UCSD-AML1 (cell line): ENCODE measurements at regions not wholly inside any gene's neighbourhood (a gene's known extent, or its start where the extent isn't known, plus 50 kb on each side); places are given as distances from the start of the nearest gene placed in this dataset.
"Not testable (repeated sequence)": the region's sequence is repeated elsewhere in the genome, so short reads cannot be mapped to it uniquely, and the experiment has no call there.

Source experiments
- DNase-seq: peaks from one replicate; lab custom pipeline; 2025; ENCODE audit not compliant: unreplicated experiment; lab: John Stamatoyannopoulos, UW

DNA sequence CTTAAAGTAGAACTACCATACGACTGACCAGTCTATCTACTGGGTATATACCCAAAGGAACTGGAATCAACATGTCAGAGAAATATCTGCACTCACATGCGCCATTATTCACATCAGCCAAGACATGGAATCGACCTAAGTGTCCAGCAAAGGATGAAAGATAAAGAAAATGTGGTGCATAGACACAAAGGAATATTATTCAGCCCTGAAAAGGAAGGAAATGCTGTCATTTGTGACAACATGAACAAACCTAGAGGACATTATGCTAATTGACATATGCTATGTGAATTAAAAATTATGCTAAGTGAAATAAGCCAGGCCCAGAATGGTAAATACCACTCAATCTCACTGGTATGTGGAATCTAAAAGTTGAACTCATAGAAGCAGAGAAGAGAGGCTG is 123.7 kb downstream of the KLF6 start:
- no peak for DNase-seq

DNA sequence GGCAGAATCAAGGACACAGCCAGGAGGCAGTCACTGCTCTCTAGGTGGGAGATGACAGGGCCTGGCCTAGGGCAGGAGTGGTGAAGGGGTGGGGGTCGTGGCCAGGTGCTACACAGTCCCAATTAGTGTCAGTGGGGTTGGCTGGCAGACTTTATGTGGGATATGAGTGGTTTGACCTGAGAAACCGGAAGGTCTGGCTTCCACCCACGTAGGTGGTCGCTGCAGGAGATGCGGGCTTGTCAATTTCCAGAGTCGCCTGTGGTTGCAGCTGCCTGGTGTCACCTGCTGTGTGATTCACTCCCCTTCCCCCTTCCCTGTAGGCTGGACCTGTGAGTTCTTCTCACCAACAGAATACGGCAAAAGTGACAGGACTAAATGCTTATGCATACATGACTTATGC is 124.3 kb downstream of the KLF6 start:
- no peak for DNase-seq

DNA sequence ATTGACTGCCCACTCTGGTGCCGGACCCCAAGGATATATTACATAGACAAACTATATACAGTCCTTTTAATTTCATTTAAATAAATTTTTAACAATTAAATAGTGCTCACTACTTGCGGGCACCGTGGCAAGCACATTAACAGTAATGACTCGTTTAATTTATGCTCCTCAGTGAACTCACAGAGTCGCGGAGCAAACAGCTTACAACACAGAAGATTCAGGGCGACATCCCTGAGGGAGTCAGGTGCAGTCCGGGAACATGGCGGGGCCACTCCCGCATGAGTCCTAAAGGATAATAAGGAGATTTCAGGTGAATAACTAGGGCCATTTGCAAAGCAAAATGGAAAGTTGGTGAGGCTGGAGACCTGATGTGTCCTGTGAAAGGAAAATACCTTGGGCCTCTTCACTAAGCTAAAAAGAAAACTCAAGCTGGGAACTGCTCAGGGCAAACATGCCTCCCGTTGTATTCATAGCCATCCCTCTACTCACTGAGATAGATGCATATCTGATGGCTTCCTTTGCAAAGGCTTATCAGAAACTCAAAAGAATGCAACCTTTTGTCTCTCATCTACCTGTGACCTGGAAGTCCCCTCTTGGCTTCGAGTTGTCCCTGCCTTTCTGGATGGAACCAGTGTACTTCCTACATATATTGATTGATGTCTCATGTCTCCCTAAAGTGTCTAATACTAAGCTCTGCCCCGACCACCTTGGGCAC is 125.6 kb downstream of the KLF6 start:
- DNase-seq: no peak

DNA sequence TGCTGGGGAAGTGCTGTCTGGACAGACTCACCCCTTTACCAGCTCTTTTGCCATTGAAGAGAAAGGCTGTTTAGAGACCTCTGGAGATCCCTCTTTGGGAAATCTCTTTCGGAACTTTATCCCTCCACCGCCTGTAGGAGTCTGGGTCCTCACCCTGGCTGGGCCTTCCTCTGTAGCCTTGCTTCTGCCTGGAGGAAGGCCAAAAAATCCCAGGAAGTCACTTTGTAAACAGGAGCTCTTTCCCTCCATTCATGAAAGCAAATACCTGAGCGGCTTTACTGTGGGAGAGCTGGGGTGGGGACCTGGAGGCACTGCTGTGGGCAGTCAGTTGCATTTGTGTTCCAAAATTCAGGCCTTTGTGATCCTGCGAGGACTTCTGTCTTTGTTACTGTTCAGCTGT is 126.2 kb downstream of the KLF6 start:
- no peak for DNase-seq

DNA sequence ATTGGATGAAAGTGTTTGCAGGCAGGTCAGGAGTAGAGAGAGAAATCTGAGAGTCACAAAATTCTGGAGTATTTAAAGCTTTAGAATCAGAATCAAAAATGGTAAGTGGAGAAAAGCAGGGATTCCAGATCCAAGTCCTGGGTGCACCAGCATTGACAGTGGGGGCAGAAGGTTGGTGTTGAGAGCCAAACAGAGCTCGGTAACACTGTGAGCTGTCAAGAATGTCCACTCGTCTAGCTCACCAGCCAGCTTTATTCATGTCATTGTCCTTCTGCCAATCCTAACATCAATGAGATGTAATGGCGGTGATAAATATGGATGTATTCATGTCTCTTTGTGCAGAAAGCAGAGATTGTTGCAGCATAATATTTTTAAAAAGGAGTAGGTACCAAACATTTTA is 128.8 kb downstream of the KLF6 start:
- DNase-seq: no peak

DNA sequence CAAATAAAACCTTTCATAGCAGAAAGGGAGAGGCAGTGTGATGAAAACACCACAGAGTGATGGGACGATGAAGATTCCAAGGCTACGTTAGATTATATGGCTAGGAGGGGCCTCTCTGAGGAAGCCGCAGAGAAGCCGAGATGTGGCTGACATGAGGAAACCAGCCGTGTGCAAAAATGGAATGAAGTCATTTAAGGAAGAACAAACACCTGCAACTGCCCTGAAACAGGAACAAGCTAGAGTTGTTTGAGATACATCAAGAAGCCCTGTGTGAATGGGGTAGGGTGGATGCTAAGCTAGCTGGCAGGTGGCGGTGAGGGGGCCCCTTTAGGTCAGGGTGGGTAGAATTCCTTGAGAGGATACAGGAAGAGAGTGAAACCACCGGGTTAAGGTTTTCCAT is 129.5 kb downstream of the KLF6 start:
- DNase-seq: no peak

DNA sequence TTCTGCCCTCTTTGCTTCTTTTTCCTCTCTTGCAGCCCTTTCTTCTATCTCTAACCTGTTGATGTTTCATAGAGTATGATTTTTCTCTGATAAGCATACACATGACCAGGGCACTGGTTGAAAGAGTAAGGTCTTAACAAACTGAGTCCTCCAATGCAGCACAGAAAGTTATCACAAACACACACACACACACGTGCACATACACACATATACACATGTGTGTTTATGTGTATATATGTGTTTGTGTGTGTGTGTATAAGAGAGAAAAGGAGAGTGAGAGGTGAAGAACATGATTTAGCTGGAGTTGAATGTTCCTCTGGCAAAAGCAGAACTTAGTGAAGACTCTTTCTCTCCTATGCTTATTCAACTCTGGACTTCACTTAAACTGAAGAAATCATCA is 130.0 kb downstream of the KLF6 start:
- DNase-seq: no peak

DNA sequence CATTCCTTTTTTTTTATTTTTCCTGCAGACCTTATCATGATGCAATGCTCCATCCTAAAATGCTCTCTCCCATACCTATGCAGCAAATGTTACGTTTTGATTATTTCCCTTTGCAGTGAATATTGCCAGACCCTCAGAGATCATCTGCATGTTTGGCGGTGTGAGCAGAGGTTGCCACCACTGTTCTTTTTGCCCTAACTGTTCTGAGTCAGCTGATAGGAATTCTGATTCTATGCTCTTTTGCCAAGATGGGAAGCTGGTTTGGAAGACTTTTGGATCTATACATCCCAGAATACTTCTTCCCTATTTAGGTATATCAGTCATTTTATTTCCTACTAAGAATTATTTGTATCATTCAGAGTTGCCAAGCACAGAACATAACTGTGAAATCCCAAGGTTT is 130.5 kb downstream of the KLF6 start:
- DNase-seq: no peak

DNA sequence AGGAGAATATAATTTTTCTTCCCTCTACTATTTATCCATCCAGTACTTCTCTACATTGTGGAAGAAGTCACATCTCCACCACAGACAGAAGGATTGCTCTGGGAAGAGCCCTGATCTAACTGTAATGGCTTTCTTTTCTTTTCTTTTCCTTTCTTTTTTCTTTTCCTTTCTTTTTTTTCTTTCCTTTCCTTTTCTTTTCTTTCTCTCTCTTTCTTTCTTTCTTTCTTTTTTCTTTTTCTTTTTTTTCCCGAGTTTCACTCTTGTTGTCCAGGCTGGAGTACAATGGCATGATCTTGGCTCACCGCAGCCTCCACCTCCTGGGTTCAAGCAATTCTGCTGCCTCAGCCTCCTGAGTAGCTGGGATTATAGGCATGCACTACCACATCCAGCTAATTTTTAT is 131.7 kb downstream of the KLF6 start:
- not testable (repeated sequence) for DNase-seq

DNA sequence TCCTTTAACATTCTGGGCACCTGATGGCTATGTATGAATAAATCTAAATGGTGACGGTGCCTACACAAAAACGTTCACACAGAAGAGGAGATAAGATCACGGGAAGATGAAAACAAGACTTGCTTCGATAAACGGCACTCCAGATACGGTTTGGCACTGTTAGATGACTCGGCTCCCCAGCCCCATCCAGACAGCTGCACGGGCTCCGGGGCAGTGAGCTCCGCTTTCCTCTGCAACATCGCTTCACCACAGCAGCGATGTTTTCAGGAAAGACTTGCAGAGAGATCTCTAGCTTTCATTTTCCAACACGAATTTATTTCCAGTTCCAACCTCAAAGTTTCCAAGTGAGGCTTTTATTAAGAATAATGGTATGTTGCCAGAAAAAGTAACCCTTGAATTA is 132.1 kb downstream of the KLF6 start:
- DNase-seq: no peak

DNA sequence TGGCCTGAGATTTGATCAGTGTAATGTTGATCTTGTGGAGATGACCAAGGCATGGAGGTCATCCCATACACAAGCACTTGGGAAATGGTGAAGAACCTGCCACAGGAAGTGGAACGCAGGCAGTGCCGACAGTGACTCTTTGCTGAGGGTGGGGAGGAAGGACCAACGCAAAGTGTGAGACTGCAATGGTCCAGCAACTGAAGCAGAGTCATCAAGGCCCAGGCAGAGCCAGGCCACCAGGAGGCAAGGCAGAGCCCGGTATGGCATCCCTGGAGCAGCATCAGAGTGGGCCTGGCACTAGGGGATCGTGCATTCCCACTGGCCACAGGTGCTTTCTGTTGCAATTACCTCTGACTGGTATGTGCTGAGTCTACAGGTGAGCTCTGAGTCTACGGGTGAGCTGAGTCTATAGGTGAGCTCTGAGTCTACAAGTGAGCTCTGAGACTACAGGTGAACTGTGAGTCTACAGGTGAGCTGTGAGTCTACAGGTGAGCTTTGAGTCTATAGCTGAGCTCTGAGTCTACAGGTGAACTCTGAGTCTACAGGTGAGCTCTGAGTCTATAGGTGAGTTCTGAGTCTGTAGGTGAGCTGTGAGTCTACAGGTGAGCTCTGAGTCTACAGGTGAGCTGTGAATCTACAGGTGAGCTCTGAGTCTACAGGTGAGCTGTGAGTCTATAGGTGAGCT is 132.9 kb downstream of the KLF6 start:
- DNase-seq: no peak

DNA sequence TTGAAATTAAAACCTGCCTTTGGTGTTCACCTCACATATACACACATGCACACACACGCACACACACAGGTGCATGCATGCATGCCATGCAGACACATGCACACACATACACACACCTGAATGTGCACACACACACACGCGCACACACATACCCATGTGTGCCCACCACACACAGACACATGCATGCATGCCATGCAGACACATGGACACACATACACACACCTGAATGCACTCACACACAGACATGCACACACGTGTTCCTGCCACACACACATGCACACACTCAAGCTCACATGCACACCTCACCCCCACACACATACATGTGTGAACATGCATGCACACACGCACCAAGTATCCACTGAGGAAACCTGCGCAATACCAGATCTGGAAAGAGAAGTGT is 136.4 kb downstream of the KLF6 start:
- DNase-seq: no peak

DNA sequence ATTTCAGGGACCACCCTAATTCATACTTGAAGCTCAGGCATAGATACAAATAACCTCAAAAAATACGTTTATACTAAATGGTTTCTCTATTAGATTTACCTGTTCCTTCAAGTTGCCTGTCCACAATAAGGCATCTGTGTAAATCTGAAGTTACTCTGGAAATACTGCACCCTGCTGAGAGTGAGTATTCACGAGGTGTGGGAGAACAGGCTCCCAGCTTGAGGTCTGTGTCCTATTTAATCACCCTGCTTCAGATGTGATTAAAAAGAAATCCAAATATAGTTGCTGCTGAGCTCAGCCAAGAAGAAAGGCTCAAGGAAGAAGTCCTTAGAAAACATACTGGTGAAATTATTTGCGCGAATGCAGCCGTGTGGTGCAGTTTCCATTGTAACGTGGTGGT is 136.8 kb downstream of the KLF6 start:
- DNase-seq: no peak

DNA sequence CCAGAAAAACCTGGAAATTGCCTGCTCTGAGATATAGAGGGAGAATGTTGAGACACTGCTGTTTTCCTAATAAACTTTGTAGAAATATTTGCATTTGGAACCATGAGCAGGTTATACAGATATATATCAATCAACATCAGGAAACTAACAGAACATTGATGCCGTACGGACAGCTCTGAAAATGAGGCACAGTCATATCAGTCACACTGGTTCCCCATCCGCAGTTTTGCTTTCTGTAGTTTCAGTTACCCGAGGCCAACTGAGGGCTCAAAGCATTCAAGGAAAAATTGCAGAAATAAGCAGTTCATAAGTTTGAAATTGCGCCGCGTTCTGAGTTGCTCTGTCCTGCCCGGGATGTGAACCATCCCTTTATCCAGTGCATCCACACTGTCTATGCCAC is 137.9 kb downstream of the KLF6 start:
- DNase-seq: no peak

DNA sequence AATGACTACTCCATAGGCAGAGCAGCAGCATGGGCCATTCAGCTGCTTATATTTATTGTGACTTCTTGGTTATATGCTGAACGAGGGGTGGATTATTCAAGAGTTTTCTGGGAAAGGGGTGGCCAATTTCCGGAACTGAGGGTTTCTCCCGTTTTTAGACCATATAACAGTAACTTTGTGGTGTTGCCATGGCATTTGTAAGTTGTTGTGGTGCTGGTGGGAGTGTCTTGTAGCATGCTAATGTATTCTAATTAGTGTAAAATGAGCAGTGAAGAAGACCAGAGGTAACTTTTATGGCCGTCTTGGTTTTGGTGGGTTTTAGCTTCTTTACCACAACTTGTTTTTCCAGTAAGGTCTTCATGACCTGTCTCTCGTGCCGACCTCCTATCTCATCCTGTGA is 139.6 kb downstream of the KLF6 start:
- no peak for DNase-seq

DNA sequence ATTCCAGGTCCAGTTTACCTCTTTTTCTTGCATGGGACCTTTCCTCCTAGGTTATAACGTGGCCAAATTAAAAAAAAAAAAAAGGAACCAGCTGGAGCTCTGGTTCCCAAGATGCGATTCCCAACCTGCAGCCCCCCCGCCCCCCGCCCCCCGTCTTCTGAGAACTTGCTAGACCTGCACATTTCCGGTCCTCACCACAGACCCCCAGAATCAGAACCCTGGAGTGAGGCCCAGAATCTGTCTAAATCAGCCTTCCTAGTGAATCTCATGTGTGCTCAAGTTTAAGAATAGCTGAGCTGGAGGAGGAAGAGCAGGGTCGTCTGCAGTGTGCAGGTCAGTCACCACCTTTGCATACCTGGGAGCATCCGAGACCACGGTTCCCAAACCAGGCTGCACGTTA is 144.2 kb downstream of the KLF6 start:
- no peak for DNase-seq

DNA sequence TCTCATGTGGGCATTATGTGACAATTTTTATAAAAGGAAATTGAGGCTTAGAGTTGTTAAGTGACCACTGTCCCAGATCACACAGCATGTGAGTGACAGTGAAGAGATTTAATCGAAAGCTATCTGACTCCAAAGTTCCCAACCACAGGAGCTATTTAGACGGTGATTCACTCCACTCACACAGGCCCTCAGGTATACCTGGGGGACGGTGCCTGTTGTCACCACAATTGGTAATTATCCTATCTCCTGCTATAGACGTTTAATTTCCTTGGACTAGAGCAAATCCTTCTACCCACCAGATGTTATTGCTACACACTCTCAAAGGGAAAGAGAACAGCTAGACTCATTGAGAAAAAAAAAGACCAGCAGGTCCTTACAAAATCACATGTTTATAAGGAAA is 145.5 kb downstream of the KLF6 start:
- DNase-seq: no peak

DNA sequence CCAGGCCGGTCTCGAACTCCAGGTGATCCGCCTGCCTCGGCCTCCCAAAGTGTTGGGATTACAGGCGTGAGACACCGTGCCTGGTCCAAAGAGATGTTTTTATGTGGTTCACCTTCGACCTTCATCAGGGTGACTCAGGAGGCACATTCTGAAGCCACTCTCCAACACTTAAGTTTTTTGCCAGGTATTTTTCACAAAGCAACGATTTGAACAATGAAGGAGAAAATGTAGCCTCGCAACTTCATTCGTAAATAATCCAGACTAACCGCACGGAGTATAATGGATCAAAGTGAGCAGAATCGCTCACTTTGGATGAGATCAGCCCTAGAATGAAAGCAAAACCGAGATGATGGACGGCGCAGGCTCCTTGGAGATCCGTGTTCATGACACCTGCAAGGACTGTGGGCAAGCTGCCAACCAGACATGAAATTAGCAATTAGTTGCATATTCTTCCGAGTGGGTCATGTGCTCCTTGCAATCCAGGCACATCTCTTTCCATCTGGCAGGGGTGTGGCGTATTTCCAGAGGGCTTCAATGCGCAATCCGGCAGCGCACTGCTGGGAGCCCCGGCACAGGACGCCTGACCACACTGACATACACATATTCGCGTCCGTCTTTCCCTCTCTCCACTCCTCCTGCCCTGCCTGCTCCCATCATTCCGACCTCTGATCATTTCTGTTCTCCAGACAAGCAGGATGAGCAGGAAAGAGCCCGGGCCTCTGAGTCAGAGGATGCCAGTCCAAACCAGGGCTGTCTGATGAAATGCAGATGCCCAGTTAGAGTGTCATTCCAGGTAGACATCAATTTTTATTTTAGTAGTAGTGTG is 148.4 kb downstream of the KLF6 start:
- no peak for DNase-seq

DNA sequence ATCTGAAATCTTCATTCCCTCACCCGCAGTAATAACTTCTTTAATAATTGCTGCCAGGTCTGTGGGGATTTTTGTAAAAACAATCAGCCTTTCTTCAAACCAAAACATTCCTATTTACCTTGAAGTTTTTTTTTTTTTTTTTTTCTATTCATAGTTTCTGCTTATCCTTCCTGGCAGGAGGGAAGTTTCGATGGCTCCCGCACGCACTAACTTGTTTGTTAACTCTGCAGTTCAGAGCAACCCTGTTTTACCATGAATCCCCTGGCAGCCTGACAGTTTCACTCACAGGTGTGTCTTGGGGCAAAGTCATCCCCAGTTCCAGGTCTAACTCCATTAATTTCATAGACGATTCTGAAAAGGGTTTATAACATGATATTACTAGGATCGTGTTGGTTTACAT is 149.3 kb downstream of the KLF6 start:
- DNase-seq: no peak

DNA sequence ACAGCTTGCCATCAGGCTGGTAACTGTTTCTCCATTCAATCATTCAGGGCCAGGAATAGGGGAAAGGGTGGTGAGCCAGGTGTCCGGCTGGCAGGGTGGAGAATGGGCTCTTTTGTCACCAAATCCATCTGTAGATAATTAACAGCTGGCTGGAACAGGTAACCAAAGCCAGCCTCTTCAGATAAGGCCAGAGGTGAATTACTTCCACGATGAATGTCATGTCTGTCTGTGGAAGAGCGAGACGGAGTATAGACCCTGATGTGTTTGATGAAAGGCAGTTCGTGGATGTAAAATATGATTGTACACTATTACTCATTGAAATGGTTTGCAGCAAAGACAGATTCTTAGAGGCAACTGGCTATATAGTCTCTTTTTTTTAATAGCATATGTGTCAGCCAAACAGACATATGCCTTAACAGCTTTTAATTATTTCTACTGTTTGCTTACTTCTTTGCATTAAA is 149.8 kb downstream of the KLF6 start:
- DNase-seq: no peak

DNA sequence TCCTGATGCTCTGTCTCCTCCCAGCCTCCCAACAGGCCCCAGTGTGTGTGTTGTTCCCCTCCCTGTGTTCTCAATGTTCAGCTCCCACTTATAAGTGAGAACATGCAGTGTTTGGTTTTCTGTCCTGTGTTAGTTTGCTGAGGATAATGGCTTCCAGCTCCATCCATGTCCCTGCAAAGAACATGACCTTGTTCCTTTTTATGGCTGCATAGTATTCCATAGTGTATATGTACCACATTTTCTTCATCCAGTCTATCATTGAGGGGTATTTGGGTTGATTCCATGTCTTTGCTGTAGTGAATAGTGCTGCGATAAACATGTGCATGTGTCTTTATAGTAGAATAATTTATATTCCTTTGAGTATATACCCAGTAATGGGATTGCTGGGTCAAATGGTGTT is 150.4 kb downstream of the KLF6 start:
- DNase-seq: not testable (repeated sequence)

DNA sequence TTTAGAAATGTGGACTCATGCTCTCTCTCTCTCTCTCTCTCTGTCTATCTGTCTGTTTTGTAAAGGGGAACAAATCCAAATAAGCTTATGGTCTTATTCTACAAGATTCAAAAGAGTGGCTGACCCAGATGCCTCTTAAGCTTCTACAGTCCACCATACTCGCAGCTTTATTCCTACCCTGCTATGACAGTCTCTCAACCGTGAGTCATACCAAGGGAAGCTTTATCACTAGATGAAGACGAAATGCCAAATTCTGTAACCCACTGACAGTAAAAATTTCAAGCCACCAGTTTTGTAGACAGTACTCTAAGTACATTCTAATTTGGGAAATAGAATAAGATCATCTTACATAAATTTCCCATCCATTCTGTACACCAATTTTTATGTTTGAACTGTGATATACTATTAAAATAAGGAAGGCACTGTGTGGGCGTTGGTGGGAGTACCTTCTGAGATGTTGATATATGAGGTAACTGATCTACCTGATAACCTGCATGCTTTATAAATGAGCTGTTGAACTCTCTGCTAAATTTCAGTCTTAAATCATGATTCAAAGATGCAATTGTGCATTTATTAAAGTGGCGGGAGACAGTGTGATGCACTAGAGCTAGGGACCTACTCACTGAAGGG is 153.2 kb downstream of the KLF6 start:
- DNase-seq: no peak
